RWPE2 (cell line): ENCODE measurements at regions not wholly inside any gene's neighbourhood (a gene's known extent, or its start where the extent isn't known, plus 50 kb on each side); places are given as distances from the start of the nearest gene placed in this dataset.

Experiments used
- ATAC-seq: fragments of 200-7000 bp; cut with Tn5 transposase; 3 replicates; pipeline ENCODE4 v1.9.1; 2021; ENCODE audit warnings: low read depth
- DNase-seq: peaks from one replicate; pipeline ENCODE4 v3.0.0-alpha.2; 2020; ENCODE audit warnings: low spot score
- H3K27ac ChIP-seq: fragments of 450-650 bp; 2 replicates; pipeline ENCODE4 v1.5.1; 2017; ENCODE audit warnings: mild to moderate bottlenecking; ENCODE audit not compliant: poor library complexity, severe bottlenecking
- H3K27me3 ChIP-seq: fragments of 250-450 bp; sonication (Bioruptor Pico); 2 replicates; pipeline ENCODE4 v1.5.1; 2021; ENCODE audit warnings: mild to moderate bottlenecking, moderate library complexity; ENCODE audit not compliant: insufficient read depth, poor library complexity, severe bottlenecking
- H3K36me3 ChIP-seq: fragments of 250-450 bp; sonication (Bioruptor Pico); 2 replicates; pipeline ENCODE4 v1.5.1; 2020; ENCODE audit warnings: low read depth, mild to moderate bottlenecking, moderate library complexity
- H3K4me1 ChIP-seq: fragments of 250-450 bp; sonication (Bioruptor Pico); 2 replicates; pipeline ENCODE4 v1.5.1; 2021; ENCODE audit warnings: mild to moderate bottlenecking, moderate library complexity; ENCODE audit not compliant: insufficient read depth, poor library complexity, severe bottlenecking
- H3K4me3 ChIP-seq: fragments of 250-450 bp; sonication (Bioruptor Pico); 2 replicates; pipeline ENCODE4 v1.5.1; 2021; ENCODE audit warnings: mild to moderate bottlenecking, moderate library complexity; ENCODE audit not compliant: severe bottlenecking
- H3K9me3 ChIP-seq: fragments of 250-450 bp; sonication (Bioruptor Pico); 2 replicates; pipeline ENCODE4 v1.5.1; 2021; ENCODE audit warnings: mild to moderate bottlenecking, moderate library complexity; ENCODE audit not compliant: severe bottlenecking
- TF ChIP-seq, protein P1 (sequence below): fragments of 450-650 bp; IDR thresholded peaks from one replicate; pipeline ENCODE4 v1.5.1; 2017; ENCODE audit warnings: mild to moderate bottlenecking, moderate library complexity; ENCODE audit not compliant: poor library complexity, severe bottlenecking

DNA sequence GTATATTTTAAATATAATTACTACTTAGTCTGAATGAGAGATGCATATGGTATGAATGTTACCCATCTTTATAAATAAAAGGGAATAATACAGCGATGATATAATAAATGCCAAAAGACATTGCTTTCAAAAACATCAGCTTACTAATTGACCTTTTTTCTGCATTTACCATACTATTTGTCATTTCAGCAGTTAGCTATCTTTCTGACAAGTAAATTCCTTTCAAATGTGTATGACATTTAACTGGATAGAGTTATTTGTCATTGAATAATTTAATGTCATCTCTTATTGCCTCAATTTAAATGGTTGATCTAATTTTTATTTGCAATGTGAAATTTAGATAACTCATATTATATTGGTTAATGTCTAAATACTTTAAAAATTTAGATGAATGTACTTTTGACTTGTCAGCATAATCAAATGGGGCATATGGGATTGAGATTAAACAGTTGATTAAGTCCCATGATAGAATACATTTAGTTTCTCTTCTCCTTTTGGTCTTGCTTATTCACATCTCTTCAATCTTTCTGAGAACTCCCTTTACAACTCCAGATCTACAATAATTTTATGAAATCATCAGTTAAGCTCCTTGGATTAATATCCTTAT, 350.9 kb downstream of the PCDH18 start:
- Histone ChIP-seq H3K27me3 (no peaks in the 10 kb centered on the region), H3K4me1 (no peaks in the 10 kb centered on the region), H3K27ac (no peak overlapping the region), H3K9me3 (no peaks in the 10 kb centered on the region), H3K36me3 (no peaks in the 10 kb centered on the region), H3K4me3 (no peak overlapping the region)
- ATAC-seq (no peak), DNase-seq (no peak)
- TF ChIP-seq, protein P1, sequence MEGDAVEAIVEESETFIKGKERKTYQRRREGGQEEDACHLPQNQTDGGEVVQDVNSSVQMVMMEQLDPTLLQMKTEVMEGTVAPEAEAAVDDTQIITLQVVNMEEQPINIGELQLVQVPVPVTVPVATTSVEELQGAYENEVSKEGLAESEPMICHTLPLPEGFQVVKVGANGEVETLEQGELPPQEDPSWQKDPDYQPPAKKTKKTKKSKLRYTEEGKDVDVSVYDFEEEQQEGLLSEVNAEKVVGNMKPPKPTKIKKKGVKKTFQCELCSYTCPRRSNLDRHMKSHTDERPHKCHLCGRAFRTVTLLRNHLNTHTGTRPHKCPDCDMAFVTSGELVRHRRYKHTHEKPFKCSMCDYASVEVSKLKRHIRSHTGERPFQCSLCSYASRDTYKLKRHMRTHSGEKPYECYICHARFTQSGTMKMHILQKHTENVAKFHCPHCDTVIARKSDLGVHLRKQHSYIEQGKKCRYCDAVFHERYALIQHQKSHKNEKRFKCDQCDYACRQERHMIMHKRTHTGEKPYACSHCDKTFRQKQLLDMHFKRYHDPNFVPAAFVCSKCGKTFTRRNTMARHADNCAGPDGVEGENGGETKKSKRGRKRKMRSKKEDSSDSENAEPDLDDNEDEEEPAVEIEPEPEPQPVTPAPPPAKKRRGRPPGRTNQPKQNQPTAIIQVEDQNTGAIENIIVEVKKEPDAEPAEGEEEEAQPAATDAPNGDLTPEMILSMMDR, result no peak

GRCh38 chr4:137180349-137180748, 351.9 kb downstream of the PCDH18 start:
- no peak overlapping the region for H3K27ac ChIP-seq
- H3K36me3 ChIP-seq, result no peaks in the 10 kb centered on the region
- no peak overlapping the region for H3K4me3 ChIP-seq
- ATAC-seq, result no peak
- TF ChIP-seq, protein P1, result no peak
- H3K4me1 ChIP-seq, result no peaks in the 10 kb centered on the region
- no peak for DNase-seq
- H3K27me3 ChIP-seq, result no peaks in the 10 kb centered on the region
- no peaks in the 10 kb centered on the region for H3K9me3 ChIP-seq

DNA sequence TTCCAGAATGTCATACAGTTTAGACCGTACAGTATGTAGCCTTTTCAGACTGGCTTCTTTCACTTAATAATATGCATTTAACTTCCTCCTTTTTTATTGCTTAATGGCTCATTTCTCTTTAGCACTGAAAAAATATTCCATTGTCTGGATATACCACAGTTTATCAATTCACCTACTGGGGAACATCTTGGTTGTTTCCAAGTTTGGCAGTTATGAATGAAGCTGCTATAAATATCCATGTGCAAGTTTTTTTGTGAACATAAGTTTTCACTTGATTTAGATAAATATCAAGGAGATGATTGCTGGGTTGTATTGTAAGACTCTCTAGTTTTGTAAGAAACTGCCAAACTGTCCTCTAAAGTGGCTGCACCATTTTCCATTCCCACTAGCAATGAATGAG, 375.5 kb downstream of the PCDH18 start:
- H3K27ac ChIP-seq, result no peak overlapping the region
- H3K9me3 ChIP-seq, result no peaks in the 10 kb centered on the region
- no peak for DNase-seq
- no peaks in the 10 kb centered on the region for H3K4me1 ChIP-seq
- ATAC-seq, result no peak
- TF ChIP-seq, protein P1, result no peak
- no peaks in the 10 kb centered on the region for H3K27me3 ChIP-seq
- H3K36me3 ChIP-seq, result no peaks in the 10 kb centered on the region
- H3K4me3 ChIP-seq, result no peak overlapping the region

GRCh38 chr4:137156054-137156453, 376.2 kb downstream of the PCDH18 start:
- DNase-seq, result no peak
- Histone ChIP-seq H3K4me3 (no peak overlapping the region), H3K9me3 (no peaks in the 10 kb centered on the region), H3K27me3 (no peaks in the 10 kb centered on the region), H3K4me1 (no peaks in the 10 kb centered on the region), H3K36me3 (no peaks in the 10 kb centered on the region), H3K27ac (no peak overlapping the region)
- ATAC-seq, result peak; percentile 51; the same call in 1 of the 3 replicates
- TF ChIP-seq, protein P1, result no peak

GRCh38 chr4:137131201-137131600, 401.1 kb downstream of the PCDH18 start:
- Histone ChIP-seq H3K9me3 (no peaks in the 10 kb centered on the region), H3K36me3 (no peaks in the 10 kb centered on the region), H3K4me3 (no peak overlapping the region), H3K27me3 (no peaks in the 10 kb centered on the region), H3K4me1 (no peaks in the 10 kb centered on the region), H3K27ac (no peak overlapping the region)
- TF ChIP-seq, protein P1, result no peak
- ATAC-seq (no peak), DNase-seq (no peak)
